H1 (cell line): ENCODE measurements at regions not wholly inside any gene's neighbourhood (a gene's known extent, or its start where the extent isn't known, plus 50 kb on each side); places are given as distances from the start of the nearest gene placed in this dataset.

Source experiments
- ASH2L ChIP-seq: fragments of 200-600, 300-600 bp; sonication (generic); IDR thresholded peaks from one replicate; pipeline ENCODE4 v1.7.1; 2017; ENCODE audit warnings: low read length
- ATF2 ChIP-seq: IDR thresholded peaks from 2 replicates; pipeline ENCODE4 v1.6.1; 2012; ENCODE audit warnings: low read length, inconsistent platforms
- CTCF ChIP-seq, 3 experiments: IDR thresholded peaks; 1 replicate in 2 of 3; 2 replicates in 1 of 3; pipeline versions ENCODE4 v1.5.1 to v1.6.1; 2011; ENCODE audit warnings: low read length in 3 of 3, mild to moderate bottlenecking in 3 of 3, inconsistent platforms in 2 of 3, low read depth in 1 of 3, moderate library complexity in 1 of 3; ENCODE audit not compliant: insufficient read depth in 1 of 3; ENCODE audit errors: control extremely low read depth in 1 of 3
- HDAC6 ChIP-seq: IDR thresholded peaks from one replicate; pipeline ENCODE4 v1.7.1; 2012; ENCODE audit warnings: low read depth, mild to moderate bottlenecking, inconsistent platforms, low read length, moderate library complexity
- MAFK ChIP-seq: IDR thresholded peaks from 2 replicates; pipeline ENCODE4 v1.6.1; 2012; ENCODE audit warnings: low read depth, mild to moderate bottlenecking, improper control_type of control experiment, low read length
- RAD21 ChIP-seq, 2 experiments: IDR thresholded peaks in 1 of 2; conservative IDR thresholded peaks in 1 of 2; 2 replicates each; pipeline ENCODE4 v1.6.1; 2011; ENCODE audit warnings: low read depth in 2 of 2, low read length in 2 of 2, improper control_type of control experiment in 1 of 2, inconsistent platforms in 1 of 2, mild to moderate bottlenecking in 1 of 2, moderate library complexity in 1 of 2

GRCh38 chr14:25615174-25615573 lies 565.2 kb upstream of the STXBP6 start (continued):
- TF ChIP-seq CTCF (IDR thresholded peaks at IDR 0.05; ENCODE audit: control extremely low read depth in 1 of 3, insufficient read depth in 1 of 3, low read depth in 1 of 3, low read length in 3 of 3): no peak
- TF ChIP-seq RAD21 (IDR thresholded peaks at IDR 0.05 in 1 of 2, conservative IDR thresholded peaks at IDR 0.05 in 1 of 2; ENCODE audit: low read depth in 2 of 2, low read length in 2 of 2): no peak
- TF ChIP-seq HDAC6: no peak
- no peak for TF ChIP-seq ASH2L
- TF ChIP-seq ATF2: no peak
- no peak for TF ChIP-seq MAFK
